Neural progenitor cell (in vitro differentiated cells): ENCODE measurements at regions not wholly inside any gene's neighbourhood (a gene's known extent, or its start where the extent isn't known, plus 50 kb on each side); places are given as distances from the start of the nearest gene placed in this dataset.

ENCODE experiments used
- CTCF ChIP-seq: fragments of 200-600 bp; sonication (generic); IDR thresholded peaks from 2 replicates; pipeline ENCODE4 v1.5.1; 2017; ENCODE audit warnings: antibody characterized with exemption, mild to moderate bottlenecking
- EZH2 ChIP-seq: fragments of 200-600 bp; sonication (generic); IDR thresholded peaks from 2 replicates; pipeline ENCODE4 v1.6.1; 2017; ENCODE audit warnings: antibody characterized with exemption, mild to moderate bottlenecking, moderate library complexity
- EZH2phosphoT487 ChIP-seq: fragments of 200-600 bp; sonication (generic); IDR thresholded peaks from 2 replicates; pipeline ENCODE4 v1.6.1; 2017; ENCODE audit warnings: antibody characterized with exemption

- TF ChIP-seq EZH2 (no peak), CTCF (no peak), EZH2phosphoT487 (no peak)
Measured at GRCh38 chr10:22807238-22807637, 92.9 kb upstream of the PIP4K2A start.
